Liver (tissue), 7 donors: ENCODE measurements at regions not wholly inside any gene's neighbourhood (a gene's known extent, or its start where the extent isn't known, plus 50 kb on each side); places are given as distances from the start of the nearest gene placed in this dataset.

ENCODE experiments used
- DNase-seq: peaks from one replicate; pipeline ENCODE4 v3.0.0-alpha.2; 2017; ENCODE audit warnings: low spot score
- H3K27ac ChIP-seq, 2 donors: one replicate each; pipeline ENCODE4 v1.7.0; 2013; ENCODE audit warnings: inconsistent platforms in 2 of 2, low read length in 2 of 2, control low read depth in 1 of 2, low read depth in 1 of 2, mild to moderate bottlenecking in 1 of 2
- H3K27me3 ChIP-seq, 4 donors: one replicate each; pipeline versions ENCODE4 v1.6.1 to v1.7.0; 2013; ENCODE audit warnings: low read length in 3 of 4, inconsistent platforms in 1 of 4, mild to moderate bottlenecking in 1 of 4, moderate library complexity in 1 of 4; ENCODE audit not compliant: control insufficient read depth in 4 of 4, insufficient read depth in 4 of 4
- H3K36me3 ChIP-seq, 4 donors: one replicate each; pipeline versions ENCODE4 v1.6.1 to v1.7.0; 2013; ENCODE audit warnings: low read length in 3 of 4, mild to moderate bottlenecking in 3 of 4, low read depth in 1 of 4, moderate library complexity in 1 of 4; ENCODE audit not compliant: control insufficient read depth in 4 of 4, insufficient read depth in 3 of 4
- H3K4me1 ChIP-seq, 4 donors: one replicate each; pipeline versions ENCODE4 v1.6.1 to v1.7.0; 2013; ENCODE audit warnings: low read length in 3 of 4, mild to moderate bottlenecking in 3 of 4, moderate library complexity in 1 of 4; ENCODE audit not compliant: control insufficient read depth in 4 of 4, insufficient read depth in 4 of 4
- H3K4me3 ChIP-seq, 3 donors: one replicate each; pipeline versions ENCODE4 v1.6.1 to v1.7.0; 2013; ENCODE audit warnings: low read length in 3 of 3, control low read depth in 1 of 3, low read depth in 1 of 3, mild to moderate bottlenecking in 1 of 3
- H3K9ac ChIP-seq, 2 donors: one replicate each; pipeline ENCODE4 v1.7.0; 2013; ENCODE audit warnings: low read length in 2 of 2, mild to moderate bottlenecking in 2 of 2, moderate library complexity in 2 of 2, control low read depth in 1 of 2, low read depth in 1 of 2
- H3K9me3 ChIP-seq, 4 donors: one replicate each; pipeline versions ENCODE4 v1.6.1 to v1.7.0; 2013; ENCODE audit warnings: low read length in 3 of 4; ENCODE audit not compliant: control insufficient read depth in 4 of 4
- ATF3 ChIP-seq: IDR thresholded peaks from 2 replicates; pipeline ENCODE4 v1.6.1; 2016; ENCODE audit warnings: antibody characterized with exemption
- EGR1 ChIP-seq, 2 donors: IDR thresholded peaks; 2 replicates each; pipeline ENCODE4 v1.6.1; 2016 to 2018; ENCODE audit warnings: antibody characterized with exemption in 2 of 2, low read depth in 2 of 2
- FOXA1 ChIP-seq: IDR thresholded peaks from 2 replicates; pipeline ENCODE4 v1.6.1; 2016; ENCODE audit warnings: antibody characterized with exemption
- FOXA2 ChIP-seq: IDR thresholded peaks from 2 replicates; pipeline ENCODE4 v1.6.1; 2016; ENCODE audit warnings: antibody characterized with exemption
- GABPA ChIP-seq, 2 donors: IDR thresholded peaks in 1 of 2; conservative IDR thresholded peaks in 1 of 2; 2 replicates each; pipeline ENCODE4 v1.6.1; 2016; ENCODE audit warnings: antibody characterized with exemption in 2 of 2, mild to moderate bottlenecking in 1 of 2, moderate library complexity in 1 of 2
- HNF4A ChIP-seq, 2 donors: conservative IDR thresholded peaks; 2 replicates each; pipeline ENCODE4 v1.6.1; 2016; ENCODE audit warnings: antibody characterized with exemption in 2 of 2, mild to moderate bottlenecking in 2 of 2
- HNF4G ChIP-seq: IDR thresholded peaks from 2 replicates; pipeline ENCODE4 v1.6.1; 2016; ENCODE audit warnings: antibody characterized with exemption
- JUND ChIP-seq, 2 donors: IDR thresholded peaks; 2 replicates each; pipeline ENCODE4 v1.6.1; 2016; ENCODE audit warnings: antibody characterized with exemption in 2 of 2
- NR2F2 ChIP-seq: IDR thresholded peaks from 2 replicates; pipeline ENCODE4 v1.6.1; 2016; ENCODE audit warnings: antibody characterized with exemption
- RAD21 ChIP-seq, 2 donors: IDR thresholded peaks; 2 replicates each; pipeline ENCODE4 v1.6.1; 2016; ENCODE audit warnings: antibody characterized with exemption in 2 of 2, mild to moderate bottlenecking in 2 of 2
- REST ChIP-seq: IDR thresholded peaks from 2 replicates; pipeline ENCODE4 v1.6.1; 2016; ENCODE audit warnings: antibody characterized with exemption, mild to moderate bottlenecking
- RXRA ChIP-seq, 2 donors: IDR thresholded peaks; 2 replicates each; pipeline ENCODE4 v1.6.1; 2017 to 2018; ENCODE audit warnings: antibody characterized with exemption in 2 of 2, mild to moderate bottlenecking in 1 of 2
- WGBS: extraction: QIAGEN DNeasy Blood & Tissue Kit; methylation state at CpG from one replicate; pipeline ENCODE4 v1.1.7; 2013; 5-methylcytosine and 5-hydroxymethylcytosine counted together
- TF ChIP-seq, protein P1 (sequence below): IDR thresholded peaks from 2 replicates; pipeline ENCODE4 v1.6.1; 2016; ENCODE audit warnings: antibody characterized with exemption
- donor health status: healthy.
- donor health status: healthy.
- donor health status: healthy.
- donor health status: healthy.

DNA sequence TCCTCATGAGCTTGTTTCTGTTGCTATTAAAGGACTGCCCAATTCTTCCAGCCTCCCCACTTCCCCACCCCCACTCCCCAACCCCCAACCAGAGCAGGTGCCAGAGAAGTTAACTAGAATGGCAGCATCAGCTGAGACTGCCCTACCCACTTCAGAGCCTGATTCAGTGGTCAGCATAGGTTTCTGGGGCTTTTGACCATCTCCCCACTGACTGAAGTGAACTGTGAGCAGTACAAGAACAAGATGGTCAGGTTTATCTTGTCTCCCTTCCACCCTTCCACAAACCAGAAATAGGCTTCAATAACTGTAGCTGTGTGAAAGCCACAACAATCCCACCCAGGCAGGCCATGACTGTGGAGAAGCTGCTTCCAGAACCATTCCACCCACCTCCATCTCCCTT is 289.4 kb upstream of the SLC24A2 start:
- Histone ChIP-seq H3K36me3 (no peaks in the 10 kb centered on the region), H3K4me3 (no peak overlapping the region), H3K4me1 (no peaks in the 10 kb centered on the region), H3K27ac (no peak overlapping the region), H3K9ac (no peak overlapping the region), H3K27me3 (no peaks in the 10 kb centered on the region), H3K9me3 (no peaks in the 10 kb centered on the region)
- no peak for DNase-seq
- TF ChIP-seq EGR1 (IDR thresholded peaks at IDR 0.05; ENCODE audit: low read depth in 2 of 2) (no peak), NR2F2 (no peak), FOXA1 (no peak), RAD21 (IDR thresholded peaks at IDR 0.05) (no peak), RXRA (IDR thresholded peaks at IDR 0.05) (no peak), GABPA (IDR thresholded peaks at IDR 0.05 in 1 of 2, conservative IDR thresholded peaks at IDR 0.05 in 1 of 2) (no peak), JUND (IDR thresholded peaks at IDR 0.05) (no peak)
- TF ChIP-seq, protein P1, sequence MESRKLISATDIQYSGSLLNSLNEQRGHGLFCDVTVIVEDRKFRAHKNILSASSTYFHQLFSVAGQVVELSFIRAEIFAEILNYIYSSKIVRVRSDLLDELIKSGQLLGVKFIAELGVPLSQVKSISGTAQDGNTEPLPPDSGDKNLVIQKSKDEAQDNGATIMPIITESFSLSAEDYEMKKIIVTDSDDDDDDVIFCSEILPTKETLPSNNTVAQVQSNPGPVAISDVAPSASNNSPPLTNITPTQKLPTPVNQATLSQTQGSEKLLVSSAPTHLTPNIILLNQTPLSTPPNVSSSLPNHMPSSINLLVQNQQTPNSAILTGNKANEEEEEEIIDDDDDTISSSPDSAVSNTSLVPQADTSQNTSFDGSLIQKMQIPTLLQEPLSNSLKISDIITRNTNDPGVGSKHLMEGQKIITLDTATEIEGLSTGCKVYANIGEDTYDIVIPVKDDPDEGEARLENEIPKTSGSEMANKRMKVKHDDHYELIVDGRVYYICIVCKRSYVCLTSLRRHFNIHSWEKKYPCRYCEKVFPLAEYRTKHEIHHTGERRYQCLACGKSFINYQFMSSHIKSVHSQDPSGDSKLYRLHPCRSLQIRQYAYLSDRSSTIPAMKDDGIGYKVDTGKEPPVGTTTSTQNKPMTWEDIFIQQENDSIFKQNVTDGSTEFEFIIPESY, result no peak

- no peak for TF ChIP-seq FOXA2
- no peak for TF ChIP-seq RAD21 (IDR thresholded peaks at IDR 0.05)
- TF ChIP-seq EGR1 (IDR thresholded peaks at IDR 0.05; ENCODE audit: low read depth in 2 of 2), result no peak
- TF ChIP-seq HNF4G, result no peak
- TF ChIP-seq REST, result no peak
- TF ChIP-seq JUND (IDR thresholded peaks at IDR 0.05), result no peak
- TF ChIP-seq FOXA1, result no peak
- TF ChIP-seq, protein P1, result no peak
- TF ChIP-seq HNF4A (conservative IDR thresholded peaks at IDR 0.05), result no peak
- TF ChIP-seq ATF3, result no peak
- Histone ChIP-seq H3K9me3 (no peaks in the 10 kb centered on the region), H3K9ac (no peak overlapping the region), H3K36me3 (no peaks in the 10 kb centered on the region), H3K27ac (no peak overlapping the region), H3K4me1 (no peaks in the 10 kb centered on the region), H3K27me3 (peaks cover 0 to 2% (median 0%) of the 10 kb centered on the region in 4 donors), H3K4me3 (no peak overlapping the region)
- WGBS, result 29% methylated on average over 1 of the region's 1 CpG
- no peak for DNase-seq
These were observed 285.5 kb upstream of the SLC24A2 start for GRCh38 chr9:20074291-20074690.
